ENCODE measurements at regions not wholly inside any gene's neighbourhood (a gene's known extent, or its start where the extent isn't known, plus 50 kb on each side); places are given as distances from the start of the nearest gene placed in this dataset.
"Not testable (repeated sequence)": the region's sequence is repeated elsewhere in the genome, so short reads cannot be mapped to it uniquely, and the experiment has no call there.

DNA sequence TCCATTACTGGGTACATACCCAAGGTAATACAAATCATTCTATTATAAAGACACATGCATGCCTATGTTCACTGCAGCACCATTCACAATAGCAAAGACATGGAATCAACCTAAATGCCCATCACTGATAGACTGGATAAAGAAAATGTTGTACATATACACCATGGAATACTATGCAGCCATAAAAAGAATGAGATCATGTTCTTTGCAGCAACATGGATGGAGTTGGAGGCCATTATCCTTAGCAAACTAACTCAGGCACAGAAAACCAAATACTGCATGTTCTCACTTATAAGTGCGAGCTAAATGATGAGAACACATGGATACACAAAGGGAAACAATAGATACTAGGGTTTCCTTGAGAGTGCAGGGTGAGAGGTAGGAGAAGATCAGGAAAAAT is 146.8 kb downstream of the IBTK start:
- TF ChIP-seq, protein P1, sequence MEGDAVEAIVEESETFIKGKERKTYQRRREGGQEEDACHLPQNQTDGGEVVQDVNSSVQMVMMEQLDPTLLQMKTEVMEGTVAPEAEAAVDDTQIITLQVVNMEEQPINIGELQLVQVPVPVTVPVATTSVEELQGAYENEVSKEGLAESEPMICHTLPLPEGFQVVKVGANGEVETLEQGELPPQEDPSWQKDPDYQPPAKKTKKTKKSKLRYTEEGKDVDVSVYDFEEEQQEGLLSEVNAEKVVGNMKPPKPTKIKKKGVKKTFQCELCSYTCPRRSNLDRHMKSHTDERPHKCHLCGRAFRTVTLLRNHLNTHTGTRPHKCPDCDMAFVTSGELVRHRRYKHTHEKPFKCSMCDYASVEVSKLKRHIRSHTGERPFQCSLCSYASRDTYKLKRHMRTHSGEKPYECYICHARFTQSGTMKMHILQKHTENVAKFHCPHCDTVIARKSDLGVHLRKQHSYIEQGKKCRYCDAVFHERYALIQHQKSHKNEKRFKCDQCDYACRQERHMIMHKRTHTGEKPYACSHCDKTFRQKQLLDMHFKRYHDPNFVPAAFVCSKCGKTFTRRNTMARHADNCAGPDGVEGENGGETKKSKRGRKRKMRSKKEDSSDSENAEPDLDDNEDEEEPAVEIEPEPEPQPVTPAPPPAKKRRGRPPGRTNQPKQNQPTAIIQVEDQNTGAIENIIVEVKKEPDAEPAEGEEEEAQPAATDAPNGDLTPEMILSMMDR (IDR thresholded peaks at IDR 0.05) = not testable (repeated sequence)
- TF ChIP-seq POLR2A (IDR thresholded peaks at IDR 0.05) = not testable (repeated sequence)
